MM.1S (cell line): ENCODE measurements at regions not wholly inside any gene's neighbourhood (a gene's known extent, or its start where the extent isn't known, plus 50 kb on each side); places are given as distances from the start of the nearest gene placed in this dataset.

Experiments used
- DNase-seq: peaks from one replicate; pipeline ENCODE4 v3.0.0-alpha.2; 2015
- H2AFZ ChIP-seq: fragments of 300-600 bp; sonication (generic); 2 replicates; pipeline ENCODE4 v1.6.0; 2016; ENCODE audit warnings: antibody characterized with exemption, low read length
- H3F3A ChIP-seq: fragments of 300-600 bp; sonication (generic); 2 replicates; pipeline ENCODE4 v1.6.1; 2016; ENCODE audit warnings: mild to moderate bottlenecking, antibody characterized with exemption, low read length, moderate library complexity, mixed read lengths; ENCODE audit not compliant: insufficient read depth
- H3K27ac ChIP-seq: fragments of 300-600 bp; sonication (generic); 2 replicates; pipeline ENCODE4 v1.5.1; 2016; ENCODE audit warnings: mild to moderate bottlenecking, low read length
- H3K27me3 ChIP-seq: fragments of 300-600 bp; sonication (generic); replicated peaks from 2 replicates; pipeline ENCODE4 v1.6.0; 2016; ENCODE audit warnings: low read length; ENCODE audit not compliant: insufficient read depth
- H3K36me3 ChIP-seq: fragments of 300-600 bp; sonication (generic); replicated peaks from 2 replicates; pipeline ENCODE4 v1.6.1; 2016; ENCODE audit warnings: mild to moderate bottlenecking, low read length, mixed read lengths; ENCODE audit not compliant: insufficient read depth
- H3K4me1 ChIP-seq: fragments of 300-600 bp; sonication (generic); 2 replicates; pipeline ENCODE4 v1.6.1; 2016; ENCODE audit warnings: low read length, mixed read lengths
- H3K4me2 ChIP-seq: fragments of 300-600 bp; sonication (generic); 2 replicates; pipeline ENCODE4 v1.6.0; 2016; ENCODE audit warnings: low read depth, low read length
- H3K4me3 ChIP-seq: fragments of 300-600 bp; sonication (generic); 2 replicates; pipeline ENCODE4 v1.5.1; 2016; ENCODE audit warnings: low read length, mixed read lengths
- H3K79me2 ChIP-seq: fragments of 300-600 bp; sonication (generic); 2 replicates; pipeline ENCODE4 v1.6.1; 2016; ENCODE audit warnings: mixed run types, low read length, mixed read lengths
- H3K9ac ChIP-seq: fragments of 300-600 bp; sonication (generic); 2 replicates; pipeline ENCODE4 v1.6.1; 2016; ENCODE audit warnings: low read length, mixed read lengths
- H3K9me2 ChIP-seq: fragments of 300-600 bp; sonication (generic); replicated peaks from 2 replicates; pipeline ENCODE4 v1.6.1; 2016; ENCODE audit warnings: mild to moderate bottlenecking, low read length, mixed read lengths; ENCODE audit not compliant: insufficient read depth
- H3K9me3 ChIP-seq: fragments of 300-600 bp; sonication (generic); replicated peaks from 2 replicates; pipeline ENCODE4 v1.6.1; 2016; ENCODE audit warnings: mild to moderate bottlenecking, low read length, mixed read lengths; ENCODE audit not compliant: insufficient read depth
- H4K20me1 ChIP-seq: fragments of 300-600 bp; sonication (generic); 2 replicates; pipeline ENCODE4 v1.6.1; 2016; ENCODE audit warnings: mild to moderate bottlenecking, low read length, moderate library complexity, mixed read lengths; ENCODE audit not compliant: insufficient read depth
- EZH2 ChIP-seq: fragments of 300-600 bp; sonication (generic); optimal IDR thresholded peaks from 2 replicates; pipeline ENCODE3; 2017; ENCODE audit warnings: low read depth, mild to moderate bottlenecking, antibody characterized with exemption, low read length, mixed read lengths
- EZH2phosphoT487 ChIP-seq: fragments of 300-600 bp; sonication (generic); IDR thresholded peaks from 2 replicates; pipeline ENCODE4 v1.6.1; 2018; ENCODE audit warnings: antibody characterized with exemption, low read length
- TF ChIP-seq, protein P1 (sequence below): fragments of 300-600 bp; sonication (generic); IDR thresholded peaks from 2 replicates; pipeline ENCODE4 v1.5.1; 2016; ENCODE audit warnings: antibody characterized with exemption, low read length, mixed read lengths

GRCh38 chr10:76624470-76624869 lies 1013.1 kb downstream of the KCNMA1 start:
- no peak overlapping the region for H3K27ac ChIP-seq

DNA sequence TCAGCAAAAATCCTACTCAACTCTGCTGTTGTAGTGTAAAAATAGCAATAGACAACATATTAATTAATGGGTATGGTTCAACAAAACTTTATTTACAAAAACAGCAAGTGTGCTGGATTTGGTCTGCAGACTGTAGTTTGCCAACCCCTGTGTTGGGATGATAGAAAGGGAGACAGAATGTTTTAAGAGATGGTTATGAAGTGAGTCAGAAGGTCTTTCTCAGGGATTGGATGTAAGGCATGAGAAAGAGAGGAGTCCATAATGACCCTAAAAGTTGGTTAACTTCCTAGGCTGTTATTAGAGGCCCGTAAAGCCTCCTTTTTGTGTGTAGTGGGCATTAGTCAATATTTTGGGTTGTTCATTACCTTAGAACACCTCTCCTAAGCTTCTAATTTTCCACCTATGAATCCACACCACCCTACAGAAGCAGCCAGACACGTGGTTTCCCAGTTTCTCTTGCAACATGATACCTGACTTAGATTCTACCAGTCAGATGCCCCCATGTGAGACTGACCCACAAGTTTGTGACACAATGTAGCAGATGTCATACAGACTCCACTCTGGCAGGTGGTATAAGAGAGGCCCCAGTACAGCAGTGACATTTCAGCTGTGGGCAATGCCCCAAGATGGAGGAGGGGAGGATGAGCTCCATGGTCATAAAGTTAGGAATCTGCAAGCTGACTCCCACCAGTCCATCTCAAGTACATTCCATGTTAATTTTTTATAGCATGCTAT lies 1015.6 kb downstream of the KCNMA1 start:
- H3K9ac ChIP-seq: no peak overlapping the region
- no peaks in the 10 kb centered on the region for H4K20me1 ChIP-seq
- no peaks in the 10 kb centered on the region for H3K79me2 ChIP-seq
- H2AFZ ChIP-seq: no peak overlapping the region
- no peaks in the 10 kb centered on the region for H3K9me3 ChIP-seq
- DNase-seq: no peak
- no peaks in the 10 kb centered on the region for H3K4me1 ChIP-seq
- no peak overlapping the region for H3K27ac ChIP-seq
- H3K36me3 ChIP-seq: no peaks in the 10 kb centered on the region
- H3K9me2 ChIP-seq: no peaks in the 10 kb centered on the region
- H3K4me2 ChIP-seq: no peak overlapping the region
- no peak overlapping the region for H3K4me3 ChIP-seq
- H3F3A ChIP-seq: no peaks in the 10 kb centered on the region
- no peaks in the 10 kb centered on the region for H3K27me3 ChIP-seq
- TF ChIP-seq EZH2 (no peak), EZH2phosphoT487 (no peak)
- TF ChIP-seq, protein P1, sequence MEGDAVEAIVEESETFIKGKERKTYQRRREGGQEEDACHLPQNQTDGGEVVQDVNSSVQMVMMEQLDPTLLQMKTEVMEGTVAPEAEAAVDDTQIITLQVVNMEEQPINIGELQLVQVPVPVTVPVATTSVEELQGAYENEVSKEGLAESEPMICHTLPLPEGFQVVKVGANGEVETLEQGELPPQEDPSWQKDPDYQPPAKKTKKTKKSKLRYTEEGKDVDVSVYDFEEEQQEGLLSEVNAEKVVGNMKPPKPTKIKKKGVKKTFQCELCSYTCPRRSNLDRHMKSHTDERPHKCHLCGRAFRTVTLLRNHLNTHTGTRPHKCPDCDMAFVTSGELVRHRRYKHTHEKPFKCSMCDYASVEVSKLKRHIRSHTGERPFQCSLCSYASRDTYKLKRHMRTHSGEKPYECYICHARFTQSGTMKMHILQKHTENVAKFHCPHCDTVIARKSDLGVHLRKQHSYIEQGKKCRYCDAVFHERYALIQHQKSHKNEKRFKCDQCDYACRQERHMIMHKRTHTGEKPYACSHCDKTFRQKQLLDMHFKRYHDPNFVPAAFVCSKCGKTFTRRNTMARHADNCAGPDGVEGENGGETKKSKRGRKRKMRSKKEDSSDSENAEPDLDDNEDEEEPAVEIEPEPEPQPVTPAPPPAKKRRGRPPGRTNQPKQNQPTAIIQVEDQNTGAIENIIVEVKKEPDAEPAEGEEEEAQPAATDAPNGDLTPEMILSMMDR: no peak

More at GRCh38 chr10:76624470-76624869, 1013.1 kb downstream of the KCNMA1 start:
- no peaks in the 10 kb centered on the region for H3K36me3 ChIP-seq
- H3K27me3 ChIP-seq: no peaks in the 10 kb centered on the region
- H4K20me1 ChIP-seq: no peaks in the 10 kb centered on the region
- no peak overlapping the region for H3K4me2 ChIP-seq
- H3K9ac ChIP-seq: no peak overlapping the region
- H3K4me1 ChIP-seq: no peaks in the 10 kb centered on the region
- H3K9me3 ChIP-seq: no peaks in the 10 kb centered on the region
- no peak overlapping the region for H3K4me3 ChIP-seq
- no peaks in the 10 kb centered on the region for H3K9me2 ChIP-seq
- no peak for DNase-seq
- H3K79me2 ChIP-seq: no peaks in the 10 kb centered on the region
- H2AFZ ChIP-seq: no peak overlapping the region
- H3F3A ChIP-seq: no peaks in the 10 kb centered on the region
- TF ChIP-seq EZH2 (no peak), EZH2phosphoT487 (no peak)
- TF ChIP-seq, protein P1: no peak

DNA sequence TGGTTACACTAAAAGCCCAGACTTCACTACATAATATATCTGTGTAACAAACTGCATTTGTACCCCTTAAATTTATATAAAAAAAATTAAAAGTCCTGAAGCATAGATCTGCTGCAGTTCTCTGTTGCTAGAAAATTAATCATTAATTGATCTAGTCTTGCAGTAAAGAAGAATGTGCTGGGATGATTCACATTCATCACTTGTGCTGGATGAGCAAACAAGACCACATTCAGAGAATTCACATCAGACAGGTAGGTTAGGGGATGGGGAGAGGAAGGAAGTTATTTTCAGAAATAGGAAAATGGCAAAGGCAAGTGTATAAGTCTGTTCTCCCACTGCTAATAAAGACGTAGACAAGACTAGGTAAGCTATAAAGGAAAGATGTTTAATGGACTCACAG lies 1019.0 kb downstream of the KCNMA1 start:
- Histone ChIP-seq H3K27ac (no peak overlapping the region), H3K4me3 (no peak overlapping the region), H3K79me2 (no peaks in the 10 kb centered on the region), H3K9me3 (no peaks in the 10 kb centered on the region), H3F3A (no peaks in the 10 kb centered on the region), H4K20me1 (no peaks in the 10 kb centered on the region), H3K27me3 (no peaks in the 10 kb centered on the region), H3K36me3 (no peaks in the 10 kb centered on the region), H2AFZ (no peak overlapping the region), H3K9me2 (no peaks in the 10 kb centered on the region), H3K4me2 (no peak overlapping the region), H3K4me1 (no peaks in the 10 kb centered on the region), H3K9ac (no peak overlapping the region)
- TF ChIP-seq, protein P1: no peak
- TF ChIP-seq EZH2 (no peak), EZH2phosphoT487 (no peak)
- DNase-seq: no peak
